WTC11 (cell line): ENCODE measurements at regions not wholly inside any gene's neighbourhood (a gene's known extent, or its start where the extent isn't known, plus 50 kb on each side); places are given as distances from the start of the nearest gene placed in this dataset.

Experiments
- ATAC-seq: fragments of 200-7000 bp; cut with Tn5 transposase; 2 replicates; pipeline ENCODE4 v1.10.0; 2021; ENCODE audit warnings: mild to moderate bottlenecking, moderate library complexity
- CTCF ChIA-PET: fragments of 300-600 bp; sonication (Branson Sonifier 250); formaldehyde crosslinking; loops from one replicate; lab custom pipeline; 2021; ENCODE audit warnings: antibody characterized with exemption; lab: Charles Lee
- POLR2A ChIA-PET: fragments of 350-600 bp; sonication (Branson Sonifier 250); formaldehyde crosslinking; loops from one replicate; lab custom pipeline; 2021; ENCODE audit warnings: antibody characterized with exemption; lab: Charles Lee
- DNase-seq: peaks from one replicate; pipeline ENCODE4 v3.0.0; 2021; ENCODE audit warnings: low spot score
- H3K27ac Mint-ChIP-seq: 2 replicates; pipeline ENCODE4 v1.8.0; 2021; ENCODE audit warnings: mixed read lengths
- H3K27me3 Mint-ChIP-seq: 2 replicates; pipeline ENCODE4 v1.8.0; 2021; ENCODE audit warnings: low read depth, mild to moderate bottlenecking, moderate library complexity, mixed read lengths
- H3K36me3 Mint-ChIP-seq: 2 replicates; pipeline ENCODE4 v1.8.0; 2021; ENCODE audit warnings: mixed read lengths
- H3K4me1 Mint-ChIP-seq: 2 replicates; pipeline ENCODE4 v1.8.0; 2022; ENCODE audit warnings: mixed read lengths
- H3K4me3 Mint-ChIP-seq: 2 replicates; pipeline ENCODE4 v1.8.0; 2021; ENCODE audit warnings: mild to moderate bottlenecking, moderate library complexity, mixed read lengths
- H3K9me3 Mint-ChIP-seq: 2 replicates; pipeline ENCODE4 v1.8.0; 2021; ENCODE audit warnings: mixed read lengths
- CREB1 ChIP-seq: sonication (generic); formaldehyde crosslinking; IDR thresholded peaks from 2 replicates; pipeline ENCODE4 v1.8.0; 2023; ENCODE audit warnings: mild to moderate bottlenecking, missing genetic modification reagents
- EMX1 ChIP-seq: fragments of 250-450 bp; sonication (Bioruptor Pico); IDR thresholded peaks from 2 replicates; pipeline ENCODE4 v1.8.0; 2021; ENCODE audit warnings: mild to moderate bottlenecking
- IRF2 ChIP-seq: sonication (generic); formaldehyde crosslinking; IDR thresholded peaks from 2 replicates; pipeline ENCODE4 v1.8.0; 2022; ENCODE audit warnings: low read depth, missing genetic modification reagents, borderline replicate concordance
- NFYB ChIP-seq: sonication (generic); formaldehyde crosslinking; conservative IDR thresholded peaks from 2 replicates; pipeline ENCODE4 v1.8.0; 2022; ENCODE audit warnings: low read depth, missing genetic modification reagents
- NR2C2 ChIP-seq: sonication (generic); formaldehyde crosslinking; IDR thresholded peaks from 2 replicates; pipeline ENCODE4 v1.8.0; 2022; ENCODE audit warnings: mild to moderate bottlenecking, missing genetic modification reagents
- NR3C1 ChIP-seq: sonication (generic); formaldehyde crosslinking; conservative IDR thresholded peaks from 2 replicates; pipeline ENCODE4 v1.8.1; 2023; ENCODE audit warnings: low read depth, mild to moderate bottlenecking, missing genetic modification reagents
- TCF7 ChIP-seq: sonication (generic); formaldehyde crosslinking; IDR thresholded peaks from 2 replicates; pipeline ENCODE4 v1.8.0; 2022; ENCODE audit warnings: mild to moderate bottlenecking, low read depth, missing genetic modification reagents, moderate library complexity
- TEAD4 ChIP-seq: sonication (generic); formaldehyde crosslinking; IDR thresholded peaks from 2 replicates; pipeline ENCODE4 v1.8.0; 2022; ENCODE audit warnings: mild to moderate bottlenecking, missing genetic modification reagents
- TP53 ChIP-seq: sonication (generic); formaldehyde crosslinking; IDR thresholded peaks from 2 replicates; pipeline ENCODE4 v1.8.1; 2023; ENCODE audit warnings: mild to moderate bottlenecking, missing genetic modification reagents
- ZBTB21 ChIP-seq: sonication (generic); formaldehyde crosslinking; IDR thresholded peaks from 2 replicates; pipeline ENCODE4 v1.8.1; 2023; ENCODE audit warnings: mild to moderate bottlenecking, missing genetic modification reagents, borderline replicate concordance
- ZNF416 ChIP-seq: fragments of 250-450 bp; sonication (Bioruptor Pico); IDR thresholded peaks from 2 replicates; pipeline ENCODE4 v1.9.0; 2021; ENCODE audit warnings: mild to moderate bottlenecking, inconsistent platforms
- ZNF423 ChIP-seq: fragments of 250-450 bp; sonication (Bioruptor Pico); IDR thresholded peaks from 2 replicates; pipeline ENCODE4 v2.1.2; 2022; ENCODE audit warnings: mild to moderate bottlenecking, moderate library complexity
- TF ChIP-seq, protein P1 (sequence below): sonication (generic); formaldehyde crosslinking; IDR thresholded peaks from 2 replicates; pipeline ENCODE4 v1.8.0; 2022; ENCODE audit warnings: mild to moderate bottlenecking, missing genetic modification reagents
- TF ChIP-seq, protein P2 (sequence below): fragments of 250-450 bp; sonication (Bioruptor Pico); IDR thresholded peaks from 2 replicates; pipeline ENCODE4 v1.9.0; 2021; ENCODE audit warnings: mild to moderate bottlenecking
- TF ChIP-seq, protein P3 (sequence below): sonication (generic); formaldehyde crosslinking; IDR thresholded peaks from 2 replicates; pipeline ENCODE4 v1.8.1; 2022; ENCODE audit warnings: low read depth, mild to moderate bottlenecking, moderate library complexity, missing genetic modification reagents, borderline replicate concordance
- TF ChIP-seq, protein P4 (sequence below): sonication (generic); formaldehyde crosslinking; IDR thresholded peaks from 2 replicates; pipeline ENCODE4 v1.8.1; 2022; ENCODE audit warnings: mild to moderate bottlenecking, missing genetic modification reagents, moderate library complexity, borderline replicate concordance
- TF ChIP-seq, protein P5 (sequence below): fragments of 250-450 bp; sonication (Bioruptor Pico); IDR thresholded peaks from 2 replicates; pipeline ENCODE4 v2.1.2; 2022; ENCODE audit warnings: mild to moderate bottlenecking, moderate library complexity
- TF ChIP-seq, protein P6 (sequence below): fragments of 250-450 bp; sonication (Bioruptor Pico); IDR thresholded peaks from 2 replicates; pipeline ENCODE4 v1.9.0; 2021; ENCODE audit warnings: mild to moderate bottlenecking, borderline replicate concordance
- TF ChIP-seq, protein P7 (sequence below): fragments of 250-450 bp; sonication (Bioruptor Pico); IDR thresholded peaks from 2 replicates; pipeline ENCODE4 v1.8.0; 2021; ENCODE audit warnings: mild to moderate bottlenecking
- TF ChIP-seq, protein P8 (sequence below): sonication (generic); formaldehyde crosslinking; IDR thresholded peaks from 2 replicates; pipeline ENCODE4 v1.8.1; 2023; ENCODE audit warnings: mild to moderate bottlenecking, missing genetic modification reagents

DNA sequence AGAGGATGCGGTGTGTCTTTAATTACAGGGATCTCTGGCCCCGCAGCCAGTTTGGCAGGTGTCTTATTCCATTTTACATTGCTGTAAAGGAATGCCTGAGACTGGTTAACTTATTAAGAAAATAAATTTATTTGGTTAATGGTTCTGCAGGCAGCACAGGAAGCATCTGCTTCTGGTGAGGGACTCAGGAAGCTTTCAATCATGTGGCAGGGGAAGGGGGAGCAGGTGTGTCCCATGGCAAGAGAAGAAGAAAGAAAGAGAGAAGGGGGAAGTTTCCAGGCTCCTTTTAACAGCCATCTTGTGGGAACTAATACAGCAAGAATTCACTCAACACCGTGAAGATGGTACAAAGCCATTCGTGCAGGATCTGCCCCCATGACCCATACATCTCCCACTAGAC lies 128.0 kb upstream of the CRBN start:
- no peak for DNase-seq
- Mint-ChIP-seq H3K4me3 (no peak overlapping the region), H3K36me3 (peaks cover 18% of the 10 kb centered on the region), H3K27ac (no peak overlapping the region), H3K27me3 (no peaks in the 10 kb centered on the region), H3K9me3 (peaks cover 72% of the 10 kb centered on the region), H3K4me1 (peaks cover 6% of the 10 kb centered on the region; the same call in 1 of the 2 replicates)
- no peak for ATAC-seq
- ChIA-PET POLR2A (no interaction called here), CTCF (no interaction called here)
- TF ChIP-seq, protein P1, sequence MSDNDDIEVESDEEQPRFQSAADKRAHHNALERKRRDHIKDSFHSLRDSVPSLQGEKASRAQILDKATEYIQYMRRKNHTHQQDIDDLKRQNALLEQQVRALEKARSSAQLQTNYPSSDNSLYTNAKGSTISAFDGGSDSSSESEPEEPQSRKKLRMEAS (CRISPR knock-in tag) = no peak
- TF ChIP-seq TP53 (CRISPR knock-in tag) = no peak
- TF ChIP-seq, protein P2, sequence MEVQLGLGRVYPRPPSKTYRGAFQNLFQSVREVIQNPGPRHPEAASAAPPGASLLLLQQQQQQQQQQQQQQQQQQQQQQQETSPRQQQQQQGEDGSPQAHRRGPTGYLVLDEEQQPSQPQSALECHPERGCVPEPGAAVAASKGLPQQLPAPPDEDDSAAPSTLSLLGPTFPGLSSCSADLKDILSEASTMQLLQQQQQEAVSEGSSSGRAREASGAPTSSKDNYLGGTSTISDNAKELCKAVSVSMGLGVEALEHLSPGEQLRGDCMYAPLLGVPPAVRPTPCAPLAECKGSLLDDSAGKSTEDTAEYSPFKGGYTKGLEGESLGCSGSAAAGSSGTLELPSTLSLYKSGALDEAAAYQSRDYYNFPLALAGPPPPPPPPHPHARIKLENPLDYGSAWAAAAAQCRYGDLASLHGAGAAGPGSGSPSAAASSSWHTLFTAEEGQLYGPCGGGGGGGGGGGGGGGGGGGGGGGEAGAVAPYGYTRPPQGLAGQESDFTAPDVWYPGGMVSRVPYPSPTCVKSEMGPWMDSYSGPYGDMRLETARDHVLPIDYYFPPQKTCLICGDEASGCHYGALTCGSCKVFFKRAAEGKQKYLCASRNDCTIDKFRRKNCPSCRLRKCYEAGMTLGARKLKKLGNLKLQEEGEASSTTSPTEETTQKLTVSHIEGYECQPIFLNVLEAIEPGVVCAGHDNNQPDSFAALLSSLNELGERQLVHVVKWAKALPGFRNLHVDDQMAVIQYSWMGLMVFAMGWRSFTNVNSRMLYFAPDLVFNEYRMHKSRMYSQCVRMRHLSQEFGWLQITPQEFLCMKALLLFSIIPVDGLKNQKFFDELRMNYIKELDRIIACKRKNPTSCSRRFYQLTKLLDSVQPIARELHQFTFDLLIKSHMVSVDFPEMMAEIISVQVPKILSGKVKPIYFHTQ (CRISPR knock-in tag) = no peak
- TF ChIP-seq ZNF416 (CRISPR knock-in tag) = no peak
- TF ChIP-seq NFYB (CRISPR knock-in tag) = no peak
- no peak for TF ChIP-seq IRF2
- TF ChIP-seq NR3C1 (CRISPR knock-in tag) = no peak
- TF ChIP-seq EMX1 = no peak
- TF ChIP-seq, protein P3, sequence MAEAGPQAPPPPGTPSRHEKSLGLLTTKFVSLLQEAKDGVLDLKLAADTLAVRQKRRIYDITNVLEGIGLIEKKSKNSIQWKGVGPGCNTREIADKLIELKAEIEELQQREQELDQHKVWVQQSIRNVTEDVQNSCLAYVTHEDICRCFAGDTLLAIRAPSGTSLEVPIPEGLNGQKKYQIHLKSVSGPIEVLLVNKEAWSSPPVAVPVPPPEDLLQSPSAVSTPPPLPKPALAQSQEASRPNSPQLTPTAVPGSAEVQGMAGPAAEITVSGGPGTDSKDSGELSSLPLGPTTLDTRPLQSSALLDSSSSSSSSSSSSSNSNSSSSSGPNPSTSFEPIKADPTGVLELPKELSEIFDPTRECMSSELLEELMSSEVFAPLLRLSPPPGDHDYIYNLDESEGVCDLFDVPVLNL = no peak
- TF ChIP-seq, protein P4, sequence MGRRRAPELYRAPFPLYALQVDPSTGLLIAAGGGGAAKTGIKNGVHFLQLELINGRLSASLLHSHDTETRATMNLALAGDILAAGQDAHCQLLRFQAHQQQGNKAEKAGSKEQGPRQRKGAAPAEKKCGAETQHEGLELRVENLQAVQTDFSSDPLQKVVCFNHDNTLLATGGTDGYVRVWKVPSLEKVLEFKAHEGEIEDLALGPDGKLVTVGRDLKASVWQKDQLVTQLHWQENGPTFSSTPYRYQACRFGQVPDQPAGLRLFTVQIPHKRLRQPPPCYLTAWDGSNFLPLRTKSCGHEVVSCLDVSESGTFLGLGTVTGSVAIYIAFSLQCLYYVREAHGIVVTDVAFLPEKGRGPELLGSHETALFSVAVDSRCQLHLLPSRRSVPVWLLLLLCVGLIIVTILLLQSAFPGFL (CRISPR knock-in tag) = no peak
- TF ChIP-seq CREB1 (CRISPR knock-in tag) = no peak
- TF ChIP-seq NR2C2 (CRISPR knock-in tag) = no peak
- TF ChIP-seq, protein P5, sequence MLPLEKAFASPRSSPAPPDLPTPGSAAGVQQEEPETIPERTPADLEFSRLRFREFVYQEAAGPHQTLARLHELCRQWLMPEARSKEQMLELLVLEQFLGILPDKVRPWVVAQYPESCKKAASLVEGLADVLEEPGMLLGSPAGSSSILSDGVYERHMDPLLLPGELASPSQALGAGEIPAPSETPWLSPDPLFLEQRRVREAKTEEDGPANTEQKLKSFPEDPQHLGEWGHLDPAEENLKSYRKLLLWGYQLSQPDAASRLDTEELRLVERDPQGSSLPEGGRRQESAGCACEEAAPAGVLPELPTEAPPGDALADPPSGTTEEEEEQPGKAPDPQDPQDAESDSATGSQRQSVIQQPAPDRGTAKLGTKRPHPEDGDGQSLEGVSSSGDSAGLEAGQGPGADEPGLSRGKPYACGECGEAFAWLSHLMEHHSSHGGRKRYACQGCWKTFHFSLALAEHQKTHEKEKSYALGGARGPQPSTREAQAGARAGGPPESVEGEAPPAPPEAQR = no peak
- TF ChIP-seq ZNF423 (CRISPR knock-in tag) = no peak

DNA sequence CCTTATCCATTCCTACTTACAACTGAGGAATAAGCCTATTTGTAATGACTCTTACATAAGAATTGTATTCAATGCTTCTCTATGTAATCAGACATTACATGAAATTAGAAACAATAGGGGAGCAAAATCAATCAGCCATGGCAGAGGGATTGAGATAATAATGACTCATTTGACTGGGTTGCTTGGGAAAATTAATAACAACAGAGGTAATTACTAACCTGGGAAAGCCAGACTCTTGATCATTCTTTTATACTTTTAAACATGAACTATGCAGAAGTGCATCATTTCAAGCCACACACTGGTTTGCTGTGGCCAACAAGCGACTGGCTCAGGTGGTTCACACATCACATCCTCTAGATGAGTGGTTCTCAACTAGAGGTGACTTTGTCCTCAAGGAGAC lies 126.3 kb upstream of the CRBN start:
- Mint-ChIP-seq H3K4me1 (peaks cover 6% of the 10 kb centered on the region; the same call in 1 of the 2 replicates), H3K27ac (no peak overlapping the region), H3K4me3 (no peak overlapping the region), H3K36me3 (peaks cover 15% of the 10 kb centered on the region; the same call in 1 of the 2 replicates), H3K9me3 (peaks cover 76% of the 10 kb centered on the region), H3K27me3 (peaks cover 5% of the 10 kb centered on the region; the same call in 1 of the 2 replicates)
- CTCF ChIA-PET = no interaction called here
- POLR2A ChIA-PET = no interaction called here
- DNase-seq = no peak
- TF ChIP-seq, protein P3 = no peak
- TF ChIP-seq, protein P1 (CRISPR knock-in tag) = no peak
- TF ChIP-seq TEAD4 (CRISPR knock-in tag) (no peak), TCF7 (CRISPR knock-in tag) (no peak), ZBTB21 (CRISPR knock-in tag) (no peak)
- TF ChIP-seq, protein P6, sequence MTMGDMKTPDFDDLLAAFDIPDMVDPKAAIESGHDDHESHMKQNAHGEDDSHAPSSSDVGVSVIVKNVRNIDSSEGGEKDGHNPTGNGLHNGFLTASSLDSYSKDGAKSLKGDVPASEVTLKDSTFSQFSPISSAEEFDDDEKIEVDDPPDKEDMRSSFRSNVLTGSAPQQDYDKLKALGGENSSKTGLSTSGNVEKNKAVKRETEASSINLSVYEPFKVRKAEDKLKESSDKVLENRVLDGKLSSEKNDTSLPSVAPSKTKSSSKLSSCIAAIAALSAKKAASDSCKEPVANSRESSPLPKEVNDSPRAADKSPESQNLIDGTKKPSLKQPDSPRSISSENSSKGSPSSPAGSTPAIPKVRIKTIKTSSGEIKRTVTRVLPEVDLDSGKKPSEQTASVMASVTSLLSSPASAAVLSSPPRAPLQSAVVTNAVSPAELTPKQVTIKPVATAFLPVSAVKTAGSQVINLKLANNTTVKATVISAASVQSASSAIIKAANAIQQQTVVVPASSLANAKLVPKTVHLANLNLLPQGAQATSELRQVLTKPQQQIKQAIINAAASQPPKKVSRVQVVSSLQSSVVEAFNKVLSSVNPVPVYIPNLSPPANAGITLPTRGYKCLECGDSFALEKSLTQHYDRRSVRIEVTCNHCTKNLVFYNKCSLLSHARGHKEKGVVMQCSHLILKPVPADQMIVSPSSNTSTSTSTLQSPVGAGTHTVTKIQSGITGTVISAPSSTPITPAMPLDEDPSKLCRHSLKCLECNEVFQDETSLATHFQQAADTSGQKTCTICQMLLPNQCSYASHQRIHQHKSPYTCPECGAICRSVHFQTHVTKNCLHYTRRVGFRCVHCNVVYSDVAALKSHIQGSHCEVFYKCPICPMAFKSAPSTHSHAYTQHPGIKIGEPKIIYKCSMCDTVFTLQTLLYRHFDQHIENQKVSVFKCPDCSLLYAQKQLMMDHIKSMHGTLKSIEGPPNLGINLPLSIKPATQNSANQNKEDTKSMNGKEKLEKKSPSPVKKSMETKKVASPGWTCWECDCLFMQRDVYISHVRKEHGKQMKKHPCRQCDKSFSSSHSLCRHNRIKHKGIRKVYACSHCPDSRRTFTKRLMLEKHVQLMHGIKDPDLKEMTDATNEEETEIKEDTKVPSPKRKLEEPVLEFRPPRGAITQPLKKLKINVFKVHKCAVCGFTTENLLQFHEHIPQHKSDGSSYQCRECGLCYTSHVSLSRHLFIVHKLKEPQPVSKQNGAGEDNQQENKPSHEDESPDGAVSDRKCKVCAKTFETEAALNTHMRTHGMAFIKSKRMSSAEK (CRISPR knock-in tag) = no peak
- TF ChIP-seq, protein P7, sequence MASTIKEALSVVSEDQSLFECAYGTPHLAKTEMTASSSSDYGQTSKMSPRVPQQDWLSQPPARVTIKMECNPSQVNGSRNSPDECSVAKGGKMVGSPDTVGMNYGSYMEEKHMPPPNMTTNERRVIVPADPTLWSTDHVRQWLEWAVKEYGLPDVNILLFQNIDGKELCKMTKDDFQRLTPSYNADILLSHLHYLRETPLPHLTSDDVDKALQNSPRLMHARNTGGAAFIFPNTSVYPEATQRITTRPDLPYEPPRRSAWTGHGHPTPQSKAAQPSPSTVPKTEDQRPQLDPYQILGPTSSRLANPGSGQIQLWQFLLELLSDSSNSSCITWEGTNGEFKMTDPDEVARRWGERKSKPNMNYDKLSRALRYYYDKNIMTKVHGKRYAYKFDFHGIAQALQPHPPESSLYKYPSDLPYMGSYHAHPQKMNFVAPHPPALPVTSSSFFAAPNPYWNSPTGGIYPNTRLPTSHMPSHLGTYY = no peak
- TF ChIP-seq, protein P8, sequence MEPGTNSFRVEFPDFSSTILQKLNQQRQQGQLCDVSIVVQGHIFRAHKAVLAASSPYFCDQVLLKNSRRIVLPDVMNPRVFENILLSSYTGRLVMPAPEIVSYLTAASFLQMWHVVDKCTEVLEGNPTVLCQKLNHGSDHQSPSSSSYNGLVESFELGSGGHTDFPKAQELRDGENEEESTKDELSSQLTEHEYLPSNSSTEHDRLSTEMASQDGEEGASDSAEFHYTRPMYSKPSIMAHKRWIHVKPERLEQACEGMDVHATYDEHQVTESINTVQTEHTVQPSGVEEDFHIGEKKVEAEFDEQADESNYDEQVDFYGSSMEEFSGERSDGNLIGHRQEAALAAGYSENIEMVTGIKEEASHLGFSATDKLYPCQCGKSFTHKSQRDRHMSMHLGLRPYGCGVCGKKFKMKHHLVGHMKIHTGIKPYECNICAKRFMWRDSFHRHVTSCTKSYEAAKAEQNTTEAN (CRISPR knock-in tag) = no peak
- no peak for ATAC-seq
